ENCODE measurements at regions not wholly inside any gene's neighbourhood (a gene's known extent, or its start where the extent isn't known, plus 50 kb on each side); places are given as distances from the start of the nearest gene placed in this dataset.

GRCh38 chr5:119743927-119744326, 114.6 kb downstream of the FAM170A start (continued):
- TF ChIP-seq, protein P1, sequence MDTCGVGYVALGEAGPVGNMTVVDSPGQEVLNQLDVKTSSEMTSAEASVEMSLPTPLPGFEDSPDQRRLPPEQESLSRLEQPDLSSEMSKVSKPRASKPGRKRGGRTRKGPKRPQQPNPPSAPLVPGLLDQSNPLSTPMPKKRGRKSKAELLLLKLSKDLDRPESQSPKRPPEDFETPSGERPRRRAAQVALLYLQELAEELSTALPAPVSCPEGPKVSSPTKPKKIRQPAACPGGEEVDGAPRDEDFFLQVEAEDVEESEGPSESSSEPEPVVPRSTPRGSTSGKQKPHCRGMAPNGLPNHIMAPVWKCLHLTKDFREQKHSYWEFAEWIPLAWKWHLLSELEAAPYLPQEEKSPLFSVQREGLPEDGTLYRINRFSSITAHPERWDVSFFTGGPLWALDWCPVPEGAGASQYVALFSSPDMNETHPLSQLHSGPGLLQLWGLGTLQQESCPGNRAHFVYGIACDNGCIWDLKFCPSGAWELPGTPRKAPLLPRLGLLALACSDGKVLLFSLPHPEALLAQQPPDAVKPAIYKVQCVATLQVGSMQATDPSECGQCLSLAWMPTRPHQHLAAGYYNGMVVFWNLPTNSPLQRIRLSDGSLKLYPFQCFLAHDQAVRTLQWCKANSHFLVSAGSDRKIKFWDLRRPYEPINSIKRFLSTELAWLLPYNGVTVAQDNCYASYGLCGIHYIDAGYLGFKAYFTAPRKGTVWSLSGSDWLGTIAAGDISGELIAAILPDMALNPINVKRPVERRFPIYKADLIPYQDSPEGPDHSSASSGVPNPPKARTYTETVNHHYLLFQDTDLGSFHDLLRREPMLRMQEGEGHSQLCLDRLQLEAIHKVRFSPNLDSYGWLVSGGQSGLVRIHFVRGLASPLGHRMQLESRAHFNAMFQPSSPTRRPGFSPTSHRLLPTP (IDR thresholded peaks at IDR 0.05; ENCODE audit: borderline replicate concordance, extremely low read depth, insufficient read length): no peak
- no peak for TF ChIP-seq EGR1 (conservative IDR thresholded peaks at IDR 0.05)
- TF ChIP-seq MTF1 (CRISPR knock-in tag; IDR thresholded peaks at IDR 0.05; ENCODE audit: borderline replicate concordance): no peak
- no peak for TF ChIP-seq PTBP1 (IDR thresholded peaks at IDR 0.05; ENCODE audit: low read depth, low read length)
- TF ChIP-seq TAF9B (IDR thresholded peaks at IDR 0.05; ENCODE audit: partially characterized antibody): no peak
- TF ChIP-seq PTRF (tag; IDR thresholded peaks at IDR 0.05): no peak
- TF ChIP-seq SP2 (IDR thresholded peaks at IDR 0.05; ENCODE audit: extremely low read depth, low read depth, low read length, poor library complexity, severe bottlenecking): no peak
- no peak for TF ChIP-seq ARID3A (IDR thresholded peaks at IDR 0.05; ENCODE audit: borderline replicate concordance, low read depth, low read length)
- no peak for TF ChIP-seq RUNX1 (IDR thresholded peaks at IDR 0.05; ENCODE audit: low read depth)
- TF ChIP-seq, protein P2, sequence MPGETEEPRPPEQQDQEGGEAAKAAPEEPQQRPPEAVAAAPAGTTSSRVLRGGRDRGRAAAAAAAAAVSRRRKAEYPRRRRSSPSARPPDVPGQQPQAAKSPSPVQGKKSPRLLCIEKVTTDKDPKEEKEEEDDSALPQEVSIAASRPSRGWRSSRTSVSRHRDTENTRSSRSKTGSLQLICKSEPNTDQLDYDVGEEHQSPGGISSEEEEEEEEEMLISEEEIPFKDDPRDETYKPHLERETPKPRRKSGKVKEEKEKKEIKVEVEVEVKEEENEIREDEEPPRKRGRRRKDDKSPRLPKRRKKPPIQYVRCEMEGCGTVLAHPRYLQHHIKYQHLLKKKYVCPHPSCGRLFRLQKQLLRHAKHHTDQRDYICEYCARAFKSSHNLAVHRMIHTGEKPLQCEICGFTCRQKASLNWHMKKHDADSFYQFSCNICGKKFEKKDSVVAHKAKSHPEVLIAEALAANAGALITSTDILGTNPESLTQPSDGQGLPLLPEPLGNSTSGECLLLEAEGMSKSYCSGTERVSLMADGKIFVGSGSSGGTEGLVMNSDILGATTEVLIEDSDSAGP (CRISPR knock-in tag; IDR thresholded peaks at IDR 0.05): no peak
- no peak for TF ChIP-seq ZNF408 (CRISPR knock-in tag; IDR thresholded peaks at IDR 0.05; ENCODE audit: low read depth)
- no peak for TF ChIP-seq ZNF507 (tag; conservative IDR thresholded peaks at IDR 0.05)
- no peak for TF ChIP-seq CCAR2 (IDR thresholded peaks at IDR 0.05; ENCODE audit: low read depth, low read length)
- TF ChIP-seq BHLHE40 (IDR thresholded peaks at IDR 0.05; ENCODE audit: low read length): no peak
- TF ChIP-seq, protein P3, sequence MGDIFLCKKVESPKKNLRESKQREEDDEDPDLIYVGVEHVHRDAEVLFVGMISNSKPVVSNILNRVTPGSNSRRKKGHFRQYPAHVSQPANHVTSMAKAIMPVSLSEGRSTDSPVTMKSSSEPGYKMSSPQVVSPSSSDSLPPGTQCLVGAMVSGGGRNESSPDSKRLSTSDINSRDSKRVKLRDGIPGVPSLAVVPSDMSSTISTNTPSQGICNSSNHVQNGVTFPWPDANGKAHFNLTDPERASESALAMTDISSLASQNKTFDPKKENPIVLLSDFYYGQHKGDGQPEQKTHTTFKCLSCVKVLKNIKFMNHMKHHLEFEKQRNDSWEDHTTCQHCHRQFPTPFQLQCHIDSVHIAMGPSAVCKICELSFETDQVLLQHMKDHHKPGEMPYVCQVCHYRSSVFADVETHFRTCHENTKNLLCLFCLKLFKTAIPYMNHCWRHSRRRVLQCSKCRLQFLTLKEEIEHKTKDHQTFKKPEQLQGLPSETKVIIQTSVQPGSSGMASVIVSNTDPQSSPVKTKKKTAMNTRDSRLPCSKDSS (IDR thresholded peaks at IDR 0.05; ENCODE audit: low read depth, partially characterized antibody): no peak
- no peak for TF ChIP-seq POLR2AphosphoS2 (IDR thresholded peaks at IDR 0.05; ENCODE audit: low read length)
- no peak for TF ChIP-seq TRIM25 (IDR thresholded peaks at IDR 0.05; ENCODE audit: borderline replicate concordance)
- peak in 1 of 2 experiments; percentile 43; a peak in 1 of 4 replicates for TF ChIP-seq FOXK2 (conservative IDR thresholded peaks at IDR 0.05 in 1 of 2, IDR thresholded peaks at IDR 0.05 in 1 of 2; ENCODE audit: low read depth in 2 of 2)
- no peak for TF ChIP-seq CBFA2T3 (IDR thresholded peaks at IDR 0.05)
- TF ChIP-seq RBM25 (IDR thresholded peaks at IDR 0.05; ENCODE audit: low read depth, low read length, severe bottlenecking): no peak

Data from K562 (cell line).